ENCODE measurements at regions not wholly inside any gene's neighbourhood (a gene's known extent, or its start where the extent isn't known, plus 50 kb on each side); places are given as distances from the start of the nearest gene placed in this dataset.

GRCh38 chr2:120847700-120848321 is 112.1 kb downstream of the GLI2 start:
- no peak for DNase-seq (ENCODE audit: extremely low spot score, insufficient read length, low read depth)

GRCh38 chr2:120849278-120849677 is 113.6 kb downstream of the GLI2 start:
- DNase-seq (ENCODE audit: extremely low spot score, insufficient read length, low read depth): no peak
- FAIRE-seq: no peak

More at GRCh38 chr2:120847700-120848321, 112.1 kb downstream of the GLI2 start:
- no peak for FAIRE-seq

GRCh38 chr2:120850551-120850950 is 114.9 kb downstream of the GLI2 start:
- no peak for DNase-seq (ENCODE audit: extremely low spot score, insufficient read length, low read depth)
- FAIRE-seq: no peak

- DNase-seq (ENCODE audit: extremely low spot score, insufficient read length, low read depth): no peak
- no peak for FAIRE-seq
These were observed 115.6 kb downstream of the GLI2 start for GRCh38 chr2:120851116-120851773.

- DNase-seq (ENCODE audit: extremely low spot score, insufficient read length, low read depth) (no peak), FAIRE-seq (no peak)
These were observed 116.6 kb downstream of the GLI2 start for GRCh38 chr2:120852200-120852815.

- DNase-seq (ENCODE audit: extremely low spot score, insufficient read length, low read depth) (no peak), FAIRE-seq (no peak)
These were observed 117.8 kb downstream of the GLI2 start for GRCh38 chr2:120853306-120854013.

GRCh38 chr2:120854014-120854620 is 118.4 kb downstream of the GLI2 start:
- DNase-seq (ENCODE audit: extremely low spot score, insufficient read length, low read depth) (no peak), FAIRE-seq (no peak)

GRCh38 chr2:120854766-120855530 is 119.3 kb downstream of the GLI2 start:
- DNase-seq (ENCODE audit: extremely low spot score, insufficient read length, low read depth) (no peak), FAIRE-seq (no peak)

- DNase-seq (ENCODE audit: extremely low spot score, insufficient read length, low read depth) (no peak), FAIRE-seq (no peak)
These were observed 120.3 kb downstream of the GLI2 start for GRCh38 chr2:120855855-120856405.

- DNase-seq (ENCODE audit: extremely low spot score, insufficient read length, low read depth) (no peak), FAIRE-seq (no peak)
These were observed 120.8 kb downstream of the GLI2 start for GRCh38 chr2:120856421-120856862.

- no peak for FAIRE-seq
- DNase-seq (ENCODE audit: extremely low spot score, insufficient read length, low read depth): no peak
These were observed 121.8 kb downstream of the GLI2 start for GRCh38 chr2:120857422-120857821.

GRCh38 chr2:120857931-120858330 is 122.3 kb downstream of the GLI2 start:
- FAIRE-seq: no peak

GRCh38 chr2:120858361-120859106 is 122.9 kb downstream of the GLI2 start:
- DNase-seq (ENCODE audit: extremely low spot score, insufficient read length, low read depth) (no peak), FAIRE-seq (no peak)

More at GRCh38 chr2:120857931-120858330, 122.3 kb downstream of the GLI2 start:
- no peak for DNase-seq (ENCODE audit: extremely low spot score, insufficient read length, low read depth)

- DNase-seq (ENCODE audit: extremely low spot score, insufficient read length, low read depth) (no peak), FAIRE-seq (no peak)
These were observed 123.5 kb downstream of the GLI2 start for GRCh38 chr2:120859128-120859527.

- DNase-seq (ENCODE audit: extremely low spot score, insufficient read length, low read depth) (no peak), FAIRE-seq (no peak)
These were observed 124.3 kb downstream of the GLI2 start for GRCh38 chr2:120859814-120860578.

- no peak for FAIRE-seq
- DNase-seq (ENCODE audit: extremely low spot score, insufficient read length, low read depth): no peak
These were observed 124.9 kb downstream of the GLI2 start for GRCh38 chr2:120860579-120860922.

- DNase-seq (ENCODE audit: extremely low spot score, insufficient read length, low read depth) (no peak), FAIRE-seq (no peak)
These were observed 125.5 kb downstream of the GLI2 start for GRCh38 chr2:120861191-120861575.

GRCh38 chr2:120861576-120862191 is 126.0 kb downstream of the GLI2 start:
- FAIRE-seq: no peak
- no peak for DNase-seq (ENCODE audit: extremely low spot score, insufficient read length, low read depth)

All from GM18507 (cell line).